PC-9 (cell line): ENCODE measurements at regions not wholly inside any gene's neighbourhood (a gene's known extent, or its start where the extent isn't known, plus 50 kb on each side); places are given as distances from the start of the nearest gene placed in this dataset.

Experiments
- BruUV-seq: library from RNA; stranded (reverse); fragments of 400-500 nt; replicated peaks from 2 replicates; lab custom pipeline; 2021; lab: Mats Ljungman, UMichigan
- CTCF ChIA-PET: fragments of 300-600 bp; sonication (Branson Sonifier 250); formaldehyde crosslinking; loops from one replicate; lab custom pipeline; 2022; ENCODE audit warnings: antibody characterized with exemption; lab: Charles Lee
- POLR2A ChIA-PET: fragments of 300-600 bp; sonication (Branson Sonifier 250); formaldehyde crosslinking; loops from one replicate; lab custom pipeline; 2022; ENCODE audit warnings: antibody characterized with exemption; ENCODE audit not compliant: unreplicated experiment; lab: Charles Lee
- DNase-seq, 2 experiments: peaks; one replicate each; pipeline versions ENCODE4 v3.0.0 to v3.0.0-alpha.2; 2015 to 2022; ENCODE audit warnings: mixed read lengths in 1 of 2
- H2AFZ ChIP-seq: fragments of 200-600 bp; sonication (generic); 2 replicates; pipeline ENCODE4 v1.8.1; 2017; ENCODE audit warnings: antibody characterized with exemption
- H3F3A ChIP-seq: fragments of 200-600 bp; sonication (generic); 2 replicates; pipeline ENCODE4 v1.8.1; 2017; ENCODE audit warnings: antibody characterized with exemption, mild to moderate bottlenecking, low read depth; ENCODE audit not compliant: insufficient read depth
- H3K27ac ChIP-seq: fragments of 200-600 bp; sonication (generic); 2 replicates; pipeline ENCODE4 v1.6.1; 2016; ENCODE audit warnings: mixed run types
- H3K27me3 ChIP-seq: fragments of 200-600 bp; sonication (generic); 2 replicates; pipeline ENCODE4 v1.6.1; 2016; ENCODE audit warnings: low read depth, mixed run types; ENCODE audit not compliant: insufficient read depth
- H3K36me3 ChIP-seq: fragments of 200-600 bp; sonication (generic); 2 replicates; pipeline ENCODE4 v1.6.1; 2016; ENCODE audit warnings: low read depth, mixed run types
- H3K4me1 ChIP-seq: fragments of 200-600 bp; sonication (generic); replicated peaks from 2 replicates; pipeline ENCODE4 v1.6.1; 2016; ENCODE audit warnings: mixed run types; ENCODE audit not compliant: insufficient read depth
- H3K4me2 ChIP-seq: fragments of 200-600 bp; sonication (generic); 2 replicates; pipeline ENCODE4 v1.6.1; 2017; ENCODE audit warnings: mixed run types
- H3K4me3 ChIP-seq: fragments of 200-600 bp; sonication (generic); 2 replicates; pipeline ENCODE4 v1.6.1; 2016; ENCODE audit warnings: mixed run types
- H3K79me2 ChIP-seq: fragments of 200-600 bp; sonication (generic); 2 replicates; pipeline ENCODE4 v1.6.1; 2017; ENCODE audit warnings: low read depth, mixed run types
- H3K9me2 ChIP-seq: fragments of 200-600 bp; sonication (generic); 2 replicates; pipeline ENCODE4 v1.8.1; 2017; ENCODE audit warnings: mild to moderate bottlenecking; ENCODE audit not compliant: insufficient read depth
- H3K9me3 ChIP-seq: fragments of 200-600 bp; sonication (generic); 2 replicates; pipeline ENCODE4 v1.8.1; 2016; ENCODE audit warnings: low read depth; ENCODE audit not compliant: insufficient read depth
- H4K20me1 ChIP-seq: fragments of 200-600 bp; sonication (generic); 2 replicates; pipeline ENCODE4 v1.8.1; 2017; ENCODE audit not compliant: insufficient read depth
- EZH2 ChIP-seq: fragments of 200-600 bp; sonication (generic); IDR thresholded peaks from 2 replicates; pipeline ENCODE4 v1.8.0; 2017; ENCODE audit warnings: antibody characterized with exemption, low read depth
- intact Hi-C: fragments of 100-400 bp; cut with micrococcal nuclease; formaldehyde crosslinking; loops from one replicate; pipeline ENCODE4 v1.10.0; 2022; ENCODE audit not compliant: unreplicated experiment
- TF ChIP-seq, protein P1 (sequence below): fragments of 200-600 bp; sonication (generic); conservative IDR thresholded peaks from 2 replicates; pipeline ENCODE4 v1.6.1; 2017; ENCODE audit warnings: mixed run types, antibody characterized with exemption, mild to moderate bottlenecking, moderate library complexity

DNA sequence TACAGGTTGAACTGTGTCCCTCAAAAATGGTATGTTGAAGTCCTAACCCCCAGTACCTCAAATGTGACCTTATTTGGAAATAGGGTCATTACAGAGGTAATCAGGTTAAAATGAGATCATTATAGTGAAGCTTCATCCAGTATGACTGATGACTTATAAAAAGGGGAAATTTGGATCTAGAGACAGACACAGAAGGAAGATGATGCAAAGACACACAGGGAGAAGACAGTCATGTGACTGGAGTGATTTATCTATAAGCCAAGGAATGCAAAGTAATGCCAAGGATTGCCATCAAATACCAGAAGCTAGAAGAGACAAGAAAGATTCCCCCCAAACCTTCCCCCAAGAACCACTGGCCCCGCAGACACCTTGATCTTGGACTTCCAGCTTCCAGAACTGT lies 155.2 kb downstream of the RBMX2 start:
- no peak overlapping the region for H2AFZ ChIP-seq
- no peaks in the 10 kb centered on the region for H3K4me1 ChIP-seq
- H3K4me3 ChIP-seq, result no peak overlapping the region
- H4K20me1 ChIP-seq, result no peaks in the 10 kb centered on the region
- intact Hi-C loops, result no loop called here
- H3K9me2 ChIP-seq, result no peaks in the 10 kb centered on the region
- H3K9me3 ChIP-seq, result no peaks in the 10 kb centered on the region
- DNase-seq, result no peak
- CTCF ChIA-PET, result no interaction called here
- POLR2A ChIA-PET, result no interaction called here
- H3K27me3 ChIP-seq, result peaks cover 17% of the 10 kb centered on the region
- H3K36me3 ChIP-seq, result no peaks in the 10 kb centered on the region
- no peak overlapping the region for H3K4me2 ChIP-seq
- TF ChIP-seq, protein P1, sequence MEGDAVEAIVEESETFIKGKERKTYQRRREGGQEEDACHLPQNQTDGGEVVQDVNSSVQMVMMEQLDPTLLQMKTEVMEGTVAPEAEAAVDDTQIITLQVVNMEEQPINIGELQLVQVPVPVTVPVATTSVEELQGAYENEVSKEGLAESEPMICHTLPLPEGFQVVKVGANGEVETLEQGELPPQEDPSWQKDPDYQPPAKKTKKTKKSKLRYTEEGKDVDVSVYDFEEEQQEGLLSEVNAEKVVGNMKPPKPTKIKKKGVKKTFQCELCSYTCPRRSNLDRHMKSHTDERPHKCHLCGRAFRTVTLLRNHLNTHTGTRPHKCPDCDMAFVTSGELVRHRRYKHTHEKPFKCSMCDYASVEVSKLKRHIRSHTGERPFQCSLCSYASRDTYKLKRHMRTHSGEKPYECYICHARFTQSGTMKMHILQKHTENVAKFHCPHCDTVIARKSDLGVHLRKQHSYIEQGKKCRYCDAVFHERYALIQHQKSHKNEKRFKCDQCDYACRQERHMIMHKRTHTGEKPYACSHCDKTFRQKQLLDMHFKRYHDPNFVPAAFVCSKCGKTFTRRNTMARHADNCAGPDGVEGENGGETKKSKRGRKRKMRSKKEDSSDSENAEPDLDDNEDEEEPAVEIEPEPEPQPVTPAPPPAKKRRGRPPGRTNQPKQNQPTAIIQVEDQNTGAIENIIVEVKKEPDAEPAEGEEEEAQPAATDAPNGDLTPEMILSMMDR, result no peak
- TF ChIP-seq EZH2, result no peak
- H3K79me2 ChIP-seq, result no peaks in the 10 kb centered on the region
- H3K27ac ChIP-seq, result no peak overlapping the region
- BruUV-seq, result no TSS peak
- H3F3A ChIP-seq, result no peaks in the 10 kb centered on the region

DNA sequence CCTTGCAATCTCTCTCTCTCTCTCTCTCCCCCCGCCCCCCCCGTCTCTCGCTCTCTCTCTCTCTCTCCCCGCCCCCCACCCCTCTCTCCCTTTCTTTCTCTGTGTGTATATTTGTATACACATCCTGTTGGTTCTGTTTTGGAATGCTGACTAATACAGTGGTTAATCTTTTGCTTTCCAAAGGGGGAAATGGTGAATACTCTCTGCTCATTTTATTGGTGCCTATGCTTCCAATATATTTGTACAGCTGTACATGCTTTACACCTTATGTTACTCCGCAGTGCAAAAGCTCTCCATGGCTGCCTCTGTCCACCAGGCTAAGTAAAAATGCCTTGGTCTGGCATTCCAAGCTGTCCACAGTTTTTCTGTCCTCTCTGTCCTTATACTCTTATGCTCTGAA lies 158.8 kb downstream of the RBMX2 start:
- no peak overlapping the region for H3K27ac ChIP-seq
- no peak overlapping the region for H3K4me2 ChIP-seq
- BruUV-seq, result no TSS peak
- no peaks in the 10 kb centered on the region for H3K36me3 ChIP-seq
- POLR2A ChIA-PET, result no interaction called here
- CTCF ChIA-PET, result no interaction called here
- peaks cover 6% of the 10 kb centered on the region; the same call in 1 of the 2 replicates for H3K27me3 ChIP-seq
- no peak for DNase-seq
- no peaks in the 10 kb centered on the region for H3K79me2 ChIP-seq
- H4K20me1 ChIP-seq, result no peaks in the 10 kb centered on the region
- no peaks in the 10 kb centered on the region for H3F3A ChIP-seq
- no peak for TF ChIP-seq EZH2
- TF ChIP-seq, protein P1, result no peak
- no peak overlapping the region for H2AFZ ChIP-seq
- H3K4me3 ChIP-seq, result no peak overlapping the region
- no peaks in the 10 kb centered on the region for H3K9me3 ChIP-seq
- H3K9me2 ChIP-seq, result no peaks in the 10 kb centered on the region
- no peaks in the 10 kb centered on the region for H3K4me1 ChIP-seq
- intact Hi-C loops, result no loop called here

DNA sequence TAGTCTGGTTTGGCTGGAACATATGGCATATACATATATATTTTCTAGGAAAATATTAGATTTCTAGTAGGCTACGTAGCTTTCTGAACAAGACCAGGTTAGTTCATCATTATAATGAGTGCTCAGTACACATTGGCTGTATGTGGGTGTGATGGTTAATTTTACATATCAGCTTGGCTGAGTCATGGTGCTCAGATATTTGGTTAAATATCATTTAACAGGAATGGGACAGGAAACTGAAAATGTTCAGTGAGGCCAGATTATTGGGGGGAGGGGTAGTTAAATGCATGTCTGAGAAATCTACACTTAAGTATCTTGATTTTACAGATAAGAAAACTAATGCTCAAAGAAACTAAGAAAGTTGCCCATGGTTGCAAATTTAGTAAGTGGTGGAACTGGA lies 160.1 kb downstream of the RBMX2 start:
- Histone ChIP-seq H3F3A (no peaks in the 10 kb centered on the region), H3K4me3 (no peak overlapping the region), H3K9me2 (no peaks in the 10 kb centered on the region), H3K4me2 (no peak overlapping the region), H3K79me2 (no peaks in the 10 kb centered on the region), H3K9me3 (no peaks in the 10 kb centered on the region), H3K36me3 (no peaks in the 10 kb centered on the region), H3K4me1 (no peaks in the 10 kb centered on the region), H3K27me3 (0 out of 2 replicates have a peak, but pooled peaks cover 4% of the 10 kb centered on the region), H4K20me1 (no peaks in the 10 kb centered on the region), H2AFZ (no peak overlapping the region), H3K27ac (no peak overlapping the region)
- BruUV-seq, result no TSS peak
- DNase-seq, result no peak
- ChIA-PET CTCF (no interaction called here), POLR2A (no interaction called here)
- intact Hi-C loops, result no loop called here
- TF ChIP-seq, protein P1, result no peak
- TF ChIP-seq EZH2, result no peak
